ENCODE measurements at regions not wholly inside any gene's neighbourhood (a gene's known extent, or its start where the extent isn't known, plus 50 kb on each side); places are given as distances from the start of the nearest gene placed in this dataset.

DNA sequence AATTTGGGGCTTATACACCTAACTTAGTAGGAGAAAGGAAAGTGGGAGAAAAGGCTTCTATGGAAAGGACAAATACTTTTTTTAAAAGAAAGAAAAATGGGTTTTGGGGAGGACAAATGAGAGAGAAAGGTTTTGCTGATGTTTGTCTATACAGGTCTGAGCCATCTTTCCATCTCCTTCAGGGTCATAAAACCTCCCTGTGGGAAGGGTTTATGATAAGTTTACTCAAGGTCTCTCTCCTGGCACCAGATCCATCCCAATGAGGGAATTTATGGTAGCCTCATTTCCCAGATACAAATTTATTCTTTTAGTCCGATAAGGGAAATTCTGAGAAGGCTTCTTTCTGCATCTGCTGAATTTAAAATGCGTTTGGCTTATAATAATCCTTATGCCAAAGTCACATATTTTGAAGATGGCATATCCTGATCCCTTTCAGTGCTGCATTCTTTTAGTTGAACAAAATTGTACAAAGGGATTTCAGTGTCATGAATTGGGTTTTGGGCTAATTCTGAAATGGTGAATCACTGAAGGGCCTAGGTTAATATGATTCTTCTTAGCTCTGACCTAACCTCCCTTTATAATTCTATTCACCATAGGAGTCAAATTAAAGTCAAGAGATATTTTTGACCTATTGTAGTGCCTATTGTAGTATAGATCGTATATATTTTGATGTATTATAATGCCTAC lies 173.5 kb upstream of the DYRK2 start:
- no peaks in the 10 kb centered on the region for H3K36me3 ChIP-seq
- no peak for DNase-seq (ENCODE audit: low spot score)
- intact Hi-C loops (cut with DNase I) = no loop called here
- H3K4me1 ChIP-seq (replicated peaks) = no peaks in the 10 kb centered on the region
- no peaks in the 10 kb centered on the region for H3K9me3 ChIP-seq
- no peak overlapping the region for H3K27ac ChIP-seq
- H3K27me3 ChIP-seq (replicated peaks; ENCODE audit: insufficient read depth) = no peaks in the 10 kb centered on the region
- no peak overlapping the region for H3K4me3 ChIP-seq
- no peak for TF ChIP-seq POLR2A (IDR thresholded peaks at IDR 0.05)
- TF ChIP-seq POLR2AphosphoS5 (IDR thresholded peaks at IDR 0.05) = no peak
- TF ChIP-seq, protein P1, sequence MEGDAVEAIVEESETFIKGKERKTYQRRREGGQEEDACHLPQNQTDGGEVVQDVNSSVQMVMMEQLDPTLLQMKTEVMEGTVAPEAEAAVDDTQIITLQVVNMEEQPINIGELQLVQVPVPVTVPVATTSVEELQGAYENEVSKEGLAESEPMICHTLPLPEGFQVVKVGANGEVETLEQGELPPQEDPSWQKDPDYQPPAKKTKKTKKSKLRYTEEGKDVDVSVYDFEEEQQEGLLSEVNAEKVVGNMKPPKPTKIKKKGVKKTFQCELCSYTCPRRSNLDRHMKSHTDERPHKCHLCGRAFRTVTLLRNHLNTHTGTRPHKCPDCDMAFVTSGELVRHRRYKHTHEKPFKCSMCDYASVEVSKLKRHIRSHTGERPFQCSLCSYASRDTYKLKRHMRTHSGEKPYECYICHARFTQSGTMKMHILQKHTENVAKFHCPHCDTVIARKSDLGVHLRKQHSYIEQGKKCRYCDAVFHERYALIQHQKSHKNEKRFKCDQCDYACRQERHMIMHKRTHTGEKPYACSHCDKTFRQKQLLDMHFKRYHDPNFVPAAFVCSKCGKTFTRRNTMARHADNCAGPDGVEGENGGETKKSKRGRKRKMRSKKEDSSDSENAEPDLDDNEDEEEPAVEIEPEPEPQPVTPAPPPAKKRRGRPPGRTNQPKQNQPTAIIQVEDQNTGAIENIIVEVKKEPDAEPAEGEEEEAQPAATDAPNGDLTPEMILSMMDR (IDR thresholded peaks at IDR 0.05) = no peak
- WGBS = 80% methylated on average over 3 of the region's 3 CpGs

DNA sequence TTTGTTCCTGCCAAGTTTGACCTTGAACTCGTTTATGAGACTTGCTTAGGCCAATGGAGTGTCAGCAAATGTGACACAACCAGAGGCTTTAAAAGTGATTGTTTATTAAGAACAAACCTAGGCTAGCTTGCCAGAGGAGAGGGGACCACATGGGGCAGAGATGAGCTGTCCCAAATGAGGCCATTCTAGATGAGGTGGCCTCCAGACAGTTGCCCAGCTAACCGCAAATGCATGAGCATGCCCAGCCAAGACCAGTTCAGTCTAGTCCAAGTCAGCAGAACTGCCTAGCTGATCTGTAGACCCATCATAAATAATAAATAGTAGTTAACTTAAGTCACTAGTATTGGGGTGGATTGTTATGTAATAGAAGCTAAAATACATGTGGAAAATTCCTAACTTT lies 172.8 kb upstream of the DYRK2 start:
- Histone ChIP-seq H3K4me1 (replicated peaks) (no peaks in the 10 kb centered on the region), H3K27me3 (replicated peaks; ENCODE audit: insufficient read depth) (no peaks in the 10 kb centered on the region), H3K36me3 (no peaks in the 10 kb centered on the region), H3K9me3 (no peaks in the 10 kb centered on the region), H3K27ac (no peak overlapping the region), H3K4me3 (no peak overlapping the region)
- intact Hi-C loops (cut with DNase I) = no loop called here
- 65% methylated on average over 2 of the region's 2 CpGs for WGBS
- TF ChIP-seq POLR2A (IDR thresholded peaks at IDR 0.05) = no peak
- TF ChIP-seq POLR2AphosphoS5 (IDR thresholded peaks at IDR 0.05) = no peak
- TF ChIP-seq, protein P1 (IDR thresholded peaks at IDR 0.05) = no peak
- no peak for DNase-seq (ENCODE audit: low spot score)

DNA sequence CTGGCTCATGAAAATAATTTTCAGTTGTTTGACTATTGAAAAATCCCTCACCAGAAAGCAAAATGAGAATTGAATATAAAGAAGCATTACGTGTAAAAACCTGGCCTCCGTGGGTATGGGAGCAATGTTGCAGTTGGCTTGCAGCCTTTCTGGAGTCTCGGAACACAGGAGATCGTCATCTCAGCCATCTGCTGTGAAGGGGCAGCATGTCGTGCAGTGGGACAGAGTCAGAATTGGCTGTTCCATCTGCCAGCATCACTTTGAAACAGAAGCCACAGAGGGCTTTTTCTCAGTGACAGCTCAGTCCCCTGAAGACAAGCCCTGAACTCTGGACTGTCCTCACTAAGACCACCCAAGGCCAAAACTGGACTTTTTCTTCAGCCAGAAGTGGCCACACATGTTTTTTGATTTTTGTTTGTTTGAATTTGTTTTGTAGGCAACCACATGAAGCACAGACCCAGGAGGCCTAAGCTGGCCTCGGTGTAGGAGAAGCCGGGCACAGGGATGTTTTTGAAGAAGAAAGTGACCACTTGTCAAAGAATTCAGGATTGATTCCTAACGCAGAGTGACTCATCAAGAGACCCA lies 170.8 kb upstream of the DYRK2 start:
- H3K27ac ChIP-seq = no peak overlapping the region
- H3K9me3 ChIP-seq = no peaks in the 10 kb centered on the region
- H3K36me3 ChIP-seq = no peaks in the 10 kb centered on the region
- TF ChIP-seq, protein P1 (IDR thresholded peaks at IDR 0.05) = no peak
- TF ChIP-seq POLR2AphosphoS5 (IDR thresholded peaks at IDR 0.05) = no peak
- no peak for TF ChIP-seq POLR2A (IDR thresholded peaks at IDR 0.05)
- 89% methylated on average over 8 of the region's 8 CpGs for WGBS
- intact Hi-C loops (cut with DNase I) = no loop called here
- no peak overlapping the region for H3K4me3 ChIP-seq
- H3K4me1 ChIP-seq (replicated peaks) = no peaks in the 10 kb centered on the region
- DNase-seq (ENCODE audit: low spot score) = no peak
- H3K27me3 ChIP-seq (replicated peaks; ENCODE audit: insufficient read depth) = no peaks in the 10 kb centered on the region

DNA sequence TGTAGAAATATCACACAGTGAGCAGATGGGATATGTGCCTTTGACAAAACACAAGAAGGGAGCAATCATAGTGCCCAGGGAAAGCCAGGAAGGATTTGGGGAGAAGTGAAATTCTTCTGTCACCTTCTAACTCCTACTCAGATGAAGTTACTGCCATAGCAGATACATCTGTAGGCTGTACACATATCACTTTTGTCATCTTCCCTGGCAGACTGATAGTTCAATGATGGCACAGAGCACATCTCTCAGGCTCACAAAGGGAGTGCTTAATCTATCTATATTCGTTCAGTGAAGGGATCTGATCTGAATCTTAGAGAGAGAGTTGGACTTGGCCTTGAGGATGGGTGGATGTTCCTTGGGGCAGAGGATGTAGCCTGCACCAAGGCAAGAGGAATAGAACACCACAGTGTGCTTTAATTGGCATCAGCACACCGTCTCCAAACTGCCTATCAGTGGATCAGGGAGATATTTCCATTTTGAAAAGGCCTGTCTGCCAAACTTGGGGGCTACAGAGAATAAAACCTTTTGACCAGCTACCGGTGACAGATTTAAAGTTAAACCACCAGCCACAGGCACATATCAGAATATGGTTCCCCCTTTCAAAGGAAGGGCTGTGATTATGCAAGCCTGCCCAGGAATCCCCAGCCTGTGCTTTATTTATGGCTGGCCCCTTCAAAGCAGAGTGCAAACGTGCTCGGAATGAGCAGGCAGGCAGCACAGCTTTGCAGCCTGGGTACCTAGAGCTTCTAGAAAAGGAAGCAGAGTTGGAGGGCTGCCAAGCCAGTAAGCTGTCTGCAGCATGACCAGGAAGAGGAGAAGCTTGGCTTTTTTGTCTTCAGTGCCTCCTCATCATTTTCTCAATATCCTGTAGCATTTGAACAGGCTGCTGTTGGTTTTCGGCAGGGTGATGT lies 165.5 kb upstream of the DYRK2 start:
- intact Hi-C loops (cut with DNase I) = no loop called here

More for the DNA sequence above, 165.5 kb upstream of the DYRK2 start:
- no peaks in the 10 kb centered on the region for H3K27me3 ChIP-seq (replicated peaks; ENCODE audit: insufficient read depth)
- H3K9me3 ChIP-seq = no peaks in the 10 kb centered on the region
- WGBS = 41% methylated on average over 6 of the region's 6 CpGs
- no peaks in the 10 kb centered on the region for H3K36me3 ChIP-seq
- no peak overlapping the region for H3K4me3 ChIP-seq
- no peaks in the 10 kb centered on the region for H3K4me1 ChIP-seq (replicated peaks)
- no peak overlapping the region for H3K27ac ChIP-seq
- DNase-seq (ENCODE audit: low spot score) = peak; percentile 47
- TF ChIP-seq, protein P1 (IDR thresholded peaks at IDR 0.05) = no peak
- TF ChIP-seq POLR2AphosphoS5 (IDR thresholded peaks at IDR 0.05) (no peak), POLR2A (IDR thresholded peaks at IDR 0.05) (no peak)
